Erythroblast (primary cell): ENCODE measurements at regions not wholly inside any gene's neighbourhood (a gene's known extent, or its start where the extent isn't known, plus 50 kb on each side); places are given as distances from the start of the nearest gene placed in this dataset.

Experiments
- GATA1 ChIP-seq: IDR thresholded peaks from 2 replicates; pipeline ENCODE4 v1.6.1; 2011; ENCODE audit warnings: low read depth, mild to moderate bottlenecking, control low read depth, low read length, moderate library complexity
- POLR2A ChIP-seq: IDR thresholded peaks from 2 replicates; pipeline ENCODE4 v1.6.1; 2011; ENCODE audit warnings: mild to moderate bottlenecking, low read length

DNA sequence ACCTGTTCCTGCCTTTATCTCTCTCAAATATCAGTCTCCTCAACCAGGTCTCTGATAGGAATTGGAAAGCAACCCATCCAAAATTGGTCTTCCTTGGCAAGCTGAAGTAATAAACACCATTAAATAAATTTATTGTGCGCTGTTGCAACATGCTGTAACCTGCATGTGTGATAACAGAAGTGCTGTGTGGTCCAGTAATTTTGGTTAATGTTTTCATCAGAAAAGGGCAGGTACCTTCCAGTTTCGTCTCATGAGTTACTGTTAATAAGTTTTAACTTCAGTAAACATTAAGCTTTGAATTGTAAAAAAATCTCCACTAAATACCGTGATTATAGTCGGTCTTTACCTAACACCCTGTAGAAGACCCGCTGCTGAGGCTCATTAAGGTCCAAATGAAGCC lies 624.7 kb downstream of the TNS3 start:
- TF ChIP-seq POLR2A (no peak), GATA1 (no peak)
